HG03159 (cell line): ENCODE measurements at regions not wholly inside any gene's neighbourhood (a gene's known extent, or its start where the extent isn't known, plus 50 kb on each side); places are given as distances from the start of the nearest gene placed in this dataset.
"Not testable (repeated sequence)": the region's sequence is repeated elsewhere in the genome, so short reads cannot be mapped to it uniquely, and the experiment has no call there.

Source experiments
- ATAC-seq: cut with Tn5 transposase; IDR thresholded peaks from one replicate; pipeline ENCODE4 v1.9.1; 2021; ENCODE audit warnings: mild to moderate bottlenecking, moderate library complexity; ENCODE audit not compliant: unreplicated experiment

DNA sequence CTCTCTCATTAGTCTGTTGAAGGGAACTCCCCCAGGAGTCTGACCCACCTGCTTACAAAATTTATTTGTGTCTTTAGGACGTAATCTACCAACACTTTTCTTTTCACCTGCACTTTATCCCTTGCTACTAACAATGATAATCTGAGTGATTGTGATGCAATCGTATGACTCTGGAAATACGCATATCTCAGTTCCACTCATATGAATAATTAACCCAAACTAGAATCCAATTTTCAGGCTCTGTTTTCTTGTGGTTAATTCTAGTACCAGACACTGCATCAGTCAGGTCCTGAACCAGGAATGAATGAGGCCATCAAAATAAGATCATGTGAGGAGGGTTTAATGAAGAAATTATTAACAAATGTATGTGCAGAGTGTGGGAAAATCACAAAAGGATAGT, 158.4 kb upstream of the SRD5A2 start:
- no peak for ATAC-seq

GRCh38 chr2:31736695-31737454, 156.1 kb upstream of the SRD5A2 start:
- ATAC-seq: no peak

GRCh38 chr2:31735716-31736115, 155.0 kb upstream of the SRD5A2 start:
- ATAC-seq: no peak

DNA sequence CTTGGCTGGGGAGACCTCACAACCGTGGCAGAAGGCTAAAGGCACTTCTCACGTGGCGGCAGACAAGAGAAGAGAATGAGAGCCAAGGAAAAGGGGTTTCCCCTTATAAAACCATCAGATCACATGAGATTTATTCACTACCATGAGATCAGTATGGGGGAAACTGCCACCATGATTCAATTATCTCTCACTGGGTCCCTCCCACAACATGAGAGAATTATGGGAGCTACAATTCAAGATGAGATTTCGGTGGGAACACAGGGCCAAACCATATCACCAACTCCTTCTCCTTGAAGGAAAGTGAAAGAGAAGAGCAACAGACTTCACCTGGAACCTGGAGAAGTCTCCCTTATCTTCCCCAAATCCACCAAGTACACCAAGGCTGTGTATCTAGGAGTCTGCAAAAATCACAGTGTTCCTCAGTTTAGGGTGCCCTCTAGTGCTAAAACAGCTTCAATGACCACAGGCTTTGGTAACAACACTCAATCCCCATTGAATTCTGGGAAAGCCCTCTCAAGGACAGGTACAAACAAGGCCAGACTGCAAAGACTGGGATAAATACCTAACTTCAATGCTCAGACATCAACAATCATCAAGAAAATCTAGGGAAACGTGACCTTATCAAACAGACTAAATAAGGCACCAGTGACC, 148.8 kb upstream of the SRD5A2 start:
- ATAC-seq: no peak

- no peak for ATAC-seq
These were observed 148.3 kb upstream of the SRD5A2 start for GRCh38 chr2:31729065-31729439.

- no peak for ATAC-seq
These were observed 147.8 kb upstream of the SRD5A2 start for GRCh38 chr2:31728406-31729064.

- ATAC-seq: no peak
These were observed 145.7 kb upstream of the SRD5A2 start for GRCh38 chr2:31726457-31726856.

DNA sequence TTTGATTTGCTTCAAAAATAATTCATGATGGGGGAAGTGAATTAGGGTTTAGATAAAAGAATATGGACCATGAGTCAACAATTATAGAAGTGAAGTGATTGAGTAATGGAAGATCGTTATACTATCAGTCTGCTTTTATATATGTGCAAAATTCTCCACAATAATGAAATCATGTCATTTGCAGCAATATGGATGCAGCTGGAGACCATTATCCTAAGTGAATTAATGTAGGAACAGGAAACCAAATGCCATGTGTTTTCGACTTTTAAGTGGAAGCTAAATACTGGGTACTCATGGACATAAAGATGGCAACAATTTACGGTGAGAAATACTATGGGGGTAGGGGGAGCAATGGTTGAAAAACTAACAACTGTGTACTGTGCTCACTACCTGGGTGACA, 144.7 kb upstream of the SRD5A2 start:
- ATAC-seq: no peak

DNA sequence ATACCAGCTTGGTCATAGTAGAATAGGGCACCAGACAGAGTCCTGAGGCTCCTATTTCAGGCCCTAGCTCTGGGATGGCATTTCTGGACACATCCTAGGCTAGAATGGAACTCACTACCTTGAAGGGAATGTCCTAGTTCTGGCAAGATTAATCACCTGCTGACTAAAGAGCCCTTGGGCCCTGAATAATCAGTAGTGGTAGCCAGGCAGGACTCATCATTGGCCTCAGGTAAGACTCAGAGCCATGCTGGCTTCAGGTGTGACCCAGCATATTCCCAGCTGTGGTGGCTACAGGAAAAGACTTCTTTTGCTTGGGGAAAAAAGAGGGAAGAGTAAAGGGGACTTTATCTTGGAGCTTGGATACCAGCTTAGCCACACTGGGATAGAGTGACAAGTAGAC, 131.0 kb upstream of the SRD5A2 start:
- no peak for ATAC-seq

GRCh38 chr2:31710121-31710520, 129.4 kb upstream of the SRD5A2 start:
- no peak for ATAC-seq

DNA sequence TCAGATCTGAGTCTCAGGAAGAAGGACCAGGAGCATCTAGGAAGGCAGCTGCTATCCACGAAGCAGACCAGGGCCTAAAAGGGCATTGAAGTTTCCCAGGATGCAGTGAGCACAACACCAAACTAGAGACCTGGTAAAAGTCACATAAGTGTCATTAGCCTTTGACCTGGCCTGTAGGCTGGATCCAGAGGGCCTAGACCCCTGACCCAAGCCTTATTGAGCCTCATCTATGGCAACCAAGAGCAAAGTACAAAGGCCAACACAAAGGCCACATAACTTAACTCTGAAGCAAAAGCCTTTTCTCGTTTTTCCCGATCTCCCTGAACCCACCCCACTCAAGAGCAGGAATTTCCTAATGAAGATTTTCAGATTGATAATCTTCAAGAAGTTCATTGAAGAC, 127.3 kb upstream of the SRD5A2 start:
- no peak for ATAC-seq

DNA sequence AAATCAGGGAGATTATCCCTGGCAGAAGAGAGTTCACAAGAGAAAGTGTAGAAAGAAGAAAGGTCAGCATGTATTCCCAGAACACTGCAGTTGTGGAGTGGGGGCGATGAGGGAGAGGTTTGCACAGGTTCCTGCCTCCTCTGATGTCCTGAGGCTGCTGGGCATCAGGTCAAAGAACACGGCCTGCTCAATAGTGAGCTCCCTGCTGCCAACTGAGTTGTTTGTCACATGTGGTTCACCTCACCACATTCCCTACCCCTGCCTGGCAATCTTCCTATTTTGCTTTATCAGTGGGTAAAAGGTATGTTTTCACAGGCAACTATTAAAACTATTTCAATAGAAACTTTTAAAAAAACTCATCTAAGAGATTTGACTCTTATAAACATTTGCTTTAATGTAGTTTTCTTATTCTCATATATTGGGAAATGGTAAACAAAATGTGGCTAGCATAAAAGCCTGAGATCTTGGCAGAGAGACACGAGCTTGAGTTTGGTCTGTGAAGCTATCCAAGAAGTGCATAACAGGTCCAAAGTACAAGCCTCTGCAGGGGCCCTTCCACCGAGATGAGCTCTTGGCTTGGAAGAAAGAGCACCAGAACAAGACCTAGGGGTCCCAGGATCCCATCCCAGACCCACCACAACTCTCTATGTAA, 123.9 kb upstream of the SRD5A2 start:
- ATAC-seq: no peak

GRCh38 chr2:31703253-31703652, 122.5 kb upstream of the SRD5A2 start:
- ATAC-seq: no peak

GRCh38 chr2:31698722-31699121, 118.0 kb upstream of the SRD5A2 start:
- ATAC-seq: no peak

DNA sequence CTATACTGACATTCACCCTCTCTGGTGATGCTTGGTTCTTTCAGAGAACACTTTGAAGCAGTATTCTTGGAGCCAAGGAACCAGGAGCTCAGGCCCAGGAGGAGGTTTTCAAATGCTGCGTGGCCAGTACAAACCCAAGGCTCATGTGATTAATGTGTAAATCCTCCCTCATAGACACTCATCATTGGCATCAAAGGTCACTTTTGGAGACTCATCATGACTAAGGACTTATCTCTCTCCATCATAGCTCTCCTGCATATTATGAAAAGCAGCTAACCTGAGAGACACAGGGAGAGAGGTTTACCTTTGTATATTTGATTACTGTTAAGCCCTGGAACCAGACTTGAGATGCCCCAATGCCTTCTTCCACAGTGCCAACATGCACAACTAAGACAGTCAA, 115.3 kb upstream of the SRD5A2 start:
- no peak for ATAC-seq

DNA sequence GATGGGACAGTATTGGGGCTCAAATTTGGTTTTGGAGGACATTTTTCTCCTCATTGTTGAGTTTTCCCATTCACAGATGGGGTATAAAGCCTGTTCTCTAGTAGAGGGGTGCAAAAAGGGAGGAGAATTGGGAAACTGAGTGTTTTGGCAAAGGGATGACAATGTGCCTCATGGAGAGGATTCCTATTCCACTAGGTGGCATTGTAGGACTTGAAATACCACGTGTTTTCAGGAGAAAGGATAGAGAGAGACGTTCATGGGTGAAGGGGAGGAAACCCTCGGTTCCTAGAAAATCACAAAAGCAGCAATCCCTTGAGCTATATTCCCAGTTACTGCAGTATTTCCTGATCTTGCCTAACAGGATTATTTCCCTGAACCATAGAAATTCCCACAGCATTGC, 113.7 kb upstream of the SRD5A2 start:
- no peak for ATAC-seq

- ATAC-seq: no peak
These were observed 113.1 kb upstream of the SRD5A2 start for GRCh38 chr2:31693882-31694281.

DNA sequence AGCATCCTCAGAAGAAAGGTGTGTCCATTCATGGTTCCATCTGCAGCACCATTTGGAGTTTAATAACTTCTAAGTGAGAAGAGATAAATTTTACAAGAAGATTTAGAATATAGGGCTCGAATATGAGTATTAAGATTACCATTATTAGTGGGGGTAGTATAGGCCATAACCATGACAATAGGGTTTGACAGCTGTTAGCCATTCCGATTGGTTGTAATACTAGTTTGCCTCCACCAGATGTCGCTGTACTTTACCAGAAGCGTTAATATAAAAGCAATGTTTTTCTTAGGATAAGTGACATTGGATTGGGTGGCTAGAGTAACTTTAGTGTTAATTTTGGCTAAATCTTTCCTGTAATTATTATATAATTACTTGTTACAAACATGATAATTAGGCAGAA, 107.5 kb upstream of the SRD5A2 start:
- ATAC-seq: no peak

- not testable (repeated sequence) for ATAC-seq
These were observed 102.8 kb upstream of the SRD5A2 start for GRCh38 chr2:31683506-31683905.

DNA sequence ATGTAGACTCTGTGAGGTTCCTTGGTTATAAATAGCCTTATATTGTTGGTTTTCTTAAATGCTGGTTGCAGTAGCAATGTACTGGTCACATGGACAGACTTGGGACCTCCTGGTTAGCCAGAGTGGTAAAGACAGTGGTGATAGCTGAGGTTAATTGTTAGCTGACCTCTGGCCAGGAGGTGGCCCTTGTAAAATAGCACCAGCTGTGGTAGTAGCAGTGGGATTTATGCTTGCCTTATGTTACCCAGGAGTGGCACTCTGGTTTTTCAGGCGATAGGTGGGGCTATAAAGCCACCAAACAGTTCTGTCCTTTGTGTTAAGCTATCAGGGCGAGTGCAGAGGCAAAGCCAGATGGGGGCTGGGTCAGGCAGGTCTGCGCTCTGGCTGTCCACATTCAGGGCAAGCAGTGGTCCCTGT, 94.8 kb upstream of the SRD5A2 start:
- ATAC-seq: no peak

GRCh38 chr2:31674446-31674845, 93.7 kb upstream of the SRD5A2 start:
- ATAC-seq: no peak

DNA sequence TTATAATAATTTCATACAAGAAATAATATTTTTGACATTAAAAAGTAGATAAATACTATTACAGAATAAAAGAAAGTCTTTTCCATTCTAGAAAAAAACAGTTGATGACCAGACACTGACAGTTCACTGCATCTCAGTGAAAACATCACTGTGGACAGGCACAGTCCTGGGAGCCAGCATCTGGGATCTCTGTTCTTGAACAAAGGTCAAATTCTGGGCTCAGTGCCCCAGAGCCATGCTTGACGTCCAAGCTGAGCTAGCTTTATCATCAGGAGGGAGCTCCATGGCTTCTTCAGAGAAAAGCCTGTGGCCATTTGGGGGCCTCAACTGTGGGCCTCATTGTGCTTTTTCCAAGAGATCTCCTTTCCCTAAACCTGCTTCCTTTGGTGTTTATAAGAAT, 86.1 kb upstream of the SRD5A2 start:
- no peak for ATAC-seq
